Glomerular endothelial cell (primary cell): ENCODE measurements at regions not wholly inside any gene's neighbourhood (a gene's known extent, or its start where the extent isn't known, plus 50 kb on each side); places are given as distances from the start of the nearest gene placed in this dataset.
"Not testable (repeated sequence)": the region's sequence is repeated elsewhere in the genome, so short reads cannot be mapped to it uniquely, and the experiment has no call there.

Source experiments
- DNase-seq: peaks from one replicate; pipeline ENCODE4 v3.0.0-alpha.2; 2011; ENCODE audit warnings: low read depth, low spot score; ENCODE audit errors: extremely low read depth

DNA sequence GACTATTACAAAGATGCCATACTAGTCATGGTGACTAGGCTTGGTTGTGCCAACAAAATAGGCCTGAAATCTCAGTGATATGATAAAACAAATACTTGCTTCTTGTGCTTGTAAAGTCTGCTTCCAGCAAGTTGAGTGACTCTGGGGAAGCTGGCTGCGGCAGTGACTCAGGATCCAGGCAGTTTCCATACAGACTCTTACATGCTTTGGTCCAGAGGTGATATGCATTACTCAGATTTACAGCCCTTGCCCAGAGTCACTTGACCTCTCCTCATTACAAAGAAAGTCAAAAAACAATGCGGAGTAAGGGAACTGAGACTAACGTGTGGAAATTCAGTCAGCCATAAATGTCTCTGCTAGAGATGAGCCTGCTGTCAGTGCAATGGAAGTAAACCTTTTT, 387.5 kb downstream of the KCNA4 start:
- no peak for DNase-seq

DNA sequence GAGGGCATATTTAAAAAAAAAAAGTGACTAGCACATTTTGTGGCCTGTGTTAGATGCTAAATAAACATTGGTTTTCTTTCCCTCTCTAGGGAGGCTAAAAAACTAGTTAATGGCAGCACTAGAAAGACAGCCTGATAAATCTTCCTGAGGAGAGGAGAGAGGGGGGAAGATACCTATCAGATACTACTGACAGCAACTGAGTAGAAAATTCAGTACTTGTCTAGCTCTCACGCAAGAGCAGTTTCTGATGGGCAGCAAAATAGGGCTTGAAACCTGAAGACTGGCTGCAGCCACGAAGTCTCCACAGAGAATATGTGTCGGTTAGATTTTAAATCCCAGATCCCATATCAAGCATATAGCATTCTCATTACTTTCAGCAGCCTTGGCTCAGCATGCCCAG, 388.2 kb downstream of the KCNA4 start:
- no peak for DNase-seq

DNA sequence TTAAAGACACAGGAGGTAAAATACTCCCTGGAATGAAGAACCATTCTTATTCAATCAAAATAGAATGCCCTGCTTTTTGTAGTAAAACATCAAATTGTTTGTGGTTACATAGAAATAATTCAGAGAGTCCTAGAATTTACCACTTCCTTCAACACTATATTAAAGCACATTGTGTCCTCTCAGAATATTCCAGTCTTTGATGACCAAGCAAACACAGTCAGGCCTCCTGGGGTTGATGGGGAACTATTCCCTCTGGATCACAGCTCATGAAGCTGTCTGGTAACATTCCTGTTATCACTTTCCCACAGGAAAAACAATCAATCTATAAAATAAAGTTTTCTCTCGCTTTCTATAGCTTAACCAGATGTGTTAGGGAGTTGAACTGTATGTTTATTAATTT, 389.3 kb downstream of the KCNA4 start:
- no peak for DNase-seq

DNA sequence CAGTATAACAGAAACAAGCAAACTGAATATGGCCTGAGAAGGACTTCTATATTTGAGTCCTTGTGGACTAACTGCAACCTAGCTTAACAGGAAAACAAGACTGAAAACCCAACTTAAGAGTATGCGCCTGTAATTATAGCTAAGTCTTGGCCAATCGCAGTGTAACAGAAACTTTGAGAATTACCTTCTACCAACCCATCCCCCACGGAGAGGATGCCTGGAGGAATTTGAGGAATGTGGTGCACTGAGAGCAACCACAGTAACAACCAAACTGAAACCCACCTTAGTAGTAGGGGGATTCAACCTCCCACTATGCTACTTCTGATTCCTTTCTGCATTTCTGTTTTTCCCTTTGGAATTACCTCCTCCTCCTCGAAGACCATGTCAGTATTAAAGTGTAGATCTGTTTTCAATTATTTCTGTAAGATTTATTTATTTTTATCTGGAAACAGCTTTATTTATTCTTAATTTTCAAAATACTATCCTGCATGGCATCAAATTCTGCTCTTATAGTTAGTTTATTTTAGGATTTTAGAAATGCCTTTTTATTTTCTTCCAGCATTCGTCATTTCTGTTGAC, 393.6 kb downstream of the KCNA4 start:
- no peak for DNase-seq

DNA sequence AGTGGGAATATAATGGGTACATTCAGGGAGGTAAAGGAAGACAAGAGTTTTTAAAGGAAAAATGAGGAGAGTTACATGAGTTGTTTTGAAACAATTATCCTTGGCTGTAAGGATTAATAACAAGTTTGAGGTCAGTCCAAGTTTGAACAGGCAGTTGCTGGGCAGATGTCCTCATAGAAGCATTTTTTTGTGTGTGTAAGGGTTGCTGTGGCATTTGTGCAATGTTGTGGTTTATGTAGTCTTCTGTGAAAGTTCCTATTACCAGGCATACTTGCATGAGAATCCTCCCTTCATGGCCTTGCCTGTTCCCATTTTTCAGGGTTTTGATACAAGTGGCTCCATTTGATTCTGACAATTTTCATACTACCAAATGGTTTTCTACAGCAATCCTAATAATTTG, 400.2 kb downstream of the KCNA4 start:
- no peak for DNase-seq

DNA sequence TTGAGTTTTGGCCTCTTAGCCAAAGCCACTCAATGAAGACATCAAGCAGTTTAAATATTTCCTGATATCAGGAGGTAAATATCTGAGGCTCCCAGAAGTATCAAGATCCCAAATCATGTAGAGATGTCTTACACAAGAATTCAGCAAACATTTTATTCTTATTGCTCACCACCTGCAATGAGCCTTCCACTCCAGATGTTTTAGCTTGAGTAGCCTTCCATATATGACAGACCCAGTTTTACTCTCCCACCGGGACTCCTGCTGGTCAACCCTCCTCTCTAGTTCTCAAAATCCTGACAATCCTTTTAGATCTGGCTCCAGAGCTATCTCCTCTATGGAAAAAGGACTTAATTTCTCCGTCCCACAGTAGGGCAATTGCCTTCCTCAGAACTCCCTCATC, 404.4 kb downstream of the KCNA4 start:
- no peak for DNase-seq

DNA sequence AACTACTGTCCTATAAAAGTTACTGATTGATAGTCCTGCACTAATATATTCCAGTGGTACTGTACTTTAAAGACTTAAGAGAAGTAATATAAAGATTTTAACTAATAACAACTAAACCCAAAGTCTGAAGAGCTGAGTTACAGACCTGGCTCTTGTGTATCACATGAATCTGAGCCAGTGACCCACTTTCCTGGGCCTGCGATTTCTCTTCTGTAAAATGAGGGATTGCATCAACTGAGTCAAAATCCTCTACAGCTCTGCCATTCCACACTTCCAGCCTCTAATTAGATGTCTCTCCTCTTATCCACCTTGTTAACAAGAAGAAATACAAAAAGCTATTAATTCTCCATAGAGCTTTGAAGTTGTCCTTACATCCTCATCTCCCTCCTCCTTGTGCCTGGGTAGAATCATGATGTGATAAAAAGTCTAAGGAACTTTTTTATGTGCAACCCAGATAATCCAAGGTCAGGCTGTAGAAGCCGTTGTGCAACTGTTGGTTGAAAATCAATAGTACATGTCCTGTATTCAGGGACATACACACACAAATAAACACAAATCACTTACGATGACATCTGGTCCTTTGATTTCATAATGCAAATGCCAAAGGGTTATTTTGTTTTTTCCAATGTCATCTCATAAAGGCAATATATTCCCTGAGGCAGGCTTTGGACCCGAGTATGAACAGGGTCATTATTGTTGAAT, 410.3 kb downstream of the KCNA4 start:
- DNase-seq = no peak

DNA sequence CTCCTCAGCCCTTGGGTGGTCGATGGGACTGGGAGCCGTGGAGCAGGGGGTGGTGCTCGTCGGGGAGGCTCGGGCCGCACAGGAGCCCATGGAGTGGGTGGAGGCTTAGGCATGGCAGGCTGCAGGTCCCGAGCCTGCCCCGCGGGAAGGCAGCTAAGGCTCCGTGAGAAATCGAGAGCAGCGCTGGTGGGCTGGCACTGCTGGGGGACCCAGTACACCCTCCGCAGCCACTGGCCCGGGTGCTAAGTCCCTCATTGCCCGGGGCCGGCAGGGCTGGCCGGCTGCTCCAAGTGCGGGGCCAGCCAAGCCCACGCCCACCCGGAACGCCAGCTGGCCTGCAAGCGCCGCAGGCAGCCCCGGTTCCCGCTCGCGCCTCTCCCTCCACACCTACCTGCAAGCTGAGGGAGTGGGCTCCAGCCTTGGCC, 416.7 kb downstream of the KCNA4 start:
- not testable (repeated sequence) for DNase-seq

DNA sequence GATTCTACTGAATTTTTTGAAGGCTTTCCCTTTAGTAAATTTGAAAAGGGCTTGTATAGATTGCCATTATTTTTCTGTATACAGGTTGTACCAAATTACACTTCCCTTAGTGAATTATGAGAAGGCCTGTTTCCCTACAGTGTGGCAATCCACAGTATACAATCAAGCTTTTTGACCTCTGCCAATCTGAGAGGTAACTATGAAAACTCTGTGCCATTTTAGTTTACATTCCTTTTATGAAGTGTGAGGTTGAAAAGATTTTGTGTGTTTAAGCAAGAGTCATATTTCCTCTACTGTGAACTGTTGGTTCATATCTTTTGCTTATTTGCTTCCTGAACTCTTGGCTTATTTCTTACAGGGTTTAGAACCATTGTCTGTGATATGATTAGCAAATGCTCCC, 432.5 kb downstream of the KCNA4 start:
- no peak for DNase-seq

DNA sequence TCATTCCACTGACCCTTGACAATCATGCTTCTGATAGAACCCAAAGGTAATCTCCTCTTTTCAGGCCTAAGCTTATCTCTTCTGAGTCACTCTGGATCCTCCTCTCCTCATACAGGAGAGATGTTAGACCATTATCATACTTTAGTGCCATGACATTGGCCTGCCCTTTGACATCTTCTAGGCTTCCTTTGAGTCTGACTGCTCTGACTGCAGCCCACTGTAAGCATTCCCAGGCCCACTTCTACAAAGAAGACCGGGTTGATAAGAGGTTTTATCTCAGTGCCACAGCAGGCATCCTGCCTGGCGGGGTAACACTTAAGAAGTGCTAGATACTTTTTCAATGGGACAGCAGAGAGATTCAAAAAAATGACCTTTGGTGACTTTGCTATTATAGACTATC, 438.0 kb downstream of the KCNA4 start:
- DNase-seq = no peak

DNA sequence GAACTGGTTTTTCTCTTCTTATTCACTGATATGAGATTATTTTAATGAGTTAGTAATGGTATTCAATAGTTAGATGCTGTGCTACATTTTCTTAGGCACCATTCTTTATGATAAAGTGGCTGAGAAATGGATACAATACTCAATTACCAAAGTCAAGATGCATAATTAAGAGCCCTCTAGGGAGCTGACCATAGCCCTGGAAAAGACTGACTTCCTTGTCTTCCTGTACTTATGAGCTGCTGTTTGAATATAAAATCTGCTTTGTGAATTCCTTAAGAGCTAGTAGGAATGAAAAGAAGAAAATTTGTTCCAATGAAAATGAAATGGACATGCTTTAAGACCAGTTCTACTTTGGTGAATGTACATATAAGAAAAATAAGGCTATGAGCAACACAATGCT, 452.3 kb downstream of the KCNA4 start:
- no peak for DNase-seq

DNA sequence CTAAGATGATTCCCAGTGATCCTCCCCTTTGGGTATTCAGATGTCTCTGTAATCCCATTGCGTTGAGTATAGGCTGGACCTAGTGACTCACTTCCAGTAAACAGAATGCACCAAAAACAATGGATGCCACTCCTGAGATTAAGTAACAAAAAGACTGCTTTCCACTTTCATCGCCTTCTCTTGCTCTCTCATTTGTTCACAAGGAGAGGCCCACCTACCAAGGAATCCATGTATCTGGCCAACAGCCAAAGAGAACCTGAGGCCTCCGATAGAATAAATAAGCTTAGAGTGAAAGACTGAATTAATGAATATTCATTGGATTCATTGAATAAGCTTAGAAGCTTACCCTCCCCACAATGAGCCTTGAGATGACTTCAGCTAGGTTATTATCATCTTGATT, 454.6 kb downstream of the KCNA4 start:
- DNase-seq = no peak

DNA sequence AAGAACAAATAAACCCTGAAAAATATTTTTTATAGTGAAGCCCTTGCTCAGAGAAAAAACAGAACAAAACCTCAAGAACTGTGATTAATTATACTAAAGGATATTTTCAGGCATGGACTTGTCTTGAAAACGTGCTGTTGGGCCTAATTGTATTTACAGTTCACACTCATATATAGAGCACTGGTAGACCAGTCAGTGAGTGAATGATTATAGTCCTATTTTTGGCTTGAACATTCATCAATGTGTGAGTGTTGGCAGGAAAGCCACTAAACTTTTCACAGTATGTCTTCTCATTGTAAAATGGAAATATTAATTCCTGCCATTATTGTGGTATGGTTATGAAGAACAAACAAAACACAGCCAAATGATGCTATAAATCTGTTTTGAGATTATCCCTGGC, 462.8 kb downstream of the KCNA4 start:
- DNase-seq = no peak

DNA sequence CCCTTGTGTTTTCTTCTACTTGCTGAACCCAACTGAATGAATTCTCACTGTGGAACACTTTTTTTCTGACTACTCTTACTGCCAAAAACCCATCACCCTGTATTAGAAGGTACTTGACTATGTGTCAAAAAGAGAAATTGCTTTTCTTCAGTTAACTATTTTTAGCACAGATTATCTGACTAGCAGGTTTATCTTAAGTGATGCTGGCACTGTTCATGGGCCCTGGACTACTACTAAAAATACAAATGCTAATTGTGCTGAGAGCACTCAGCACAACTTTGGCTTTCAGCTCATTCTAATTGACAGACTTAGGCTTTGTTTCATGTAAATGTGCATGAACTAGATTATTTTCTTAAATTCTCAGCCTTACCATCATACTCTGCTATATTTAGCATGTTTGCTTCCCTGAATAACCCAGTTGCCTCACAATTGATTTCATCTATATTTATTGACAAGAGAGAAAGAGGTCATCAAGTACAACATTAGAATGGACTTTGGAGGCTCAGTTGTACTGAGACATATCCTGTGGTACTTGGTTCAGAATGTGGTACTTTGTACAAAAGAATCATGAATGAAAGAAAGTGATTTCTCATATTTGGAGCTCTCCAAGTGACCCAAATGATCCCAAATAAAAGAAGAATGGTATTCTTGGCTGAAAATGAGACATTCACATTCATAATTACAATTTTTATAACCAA, 478.3 kb downstream of the KCNA4 start:
- DNase-seq = no peak

DNA sequence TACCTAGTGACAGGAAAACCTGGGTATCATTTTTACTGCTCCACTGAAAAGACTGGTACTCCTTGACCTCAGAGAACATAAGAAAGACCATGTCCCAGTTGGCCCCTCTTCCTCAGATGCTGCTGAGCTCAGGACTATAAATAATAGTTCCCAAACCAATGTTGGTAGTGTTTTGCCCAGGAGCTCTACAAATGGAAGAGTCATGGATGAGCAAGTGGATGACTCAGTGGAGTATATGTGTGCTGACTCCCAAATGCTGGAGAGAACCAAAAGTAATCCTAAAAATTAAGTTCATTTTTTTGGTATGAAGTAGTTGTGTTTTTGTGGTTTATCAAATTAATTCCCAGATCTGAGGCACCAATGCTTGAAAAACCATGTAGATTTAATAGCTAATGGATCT, 482.0 kb downstream of the KCNA4 start:
- DNase-seq = no peak

DNA sequence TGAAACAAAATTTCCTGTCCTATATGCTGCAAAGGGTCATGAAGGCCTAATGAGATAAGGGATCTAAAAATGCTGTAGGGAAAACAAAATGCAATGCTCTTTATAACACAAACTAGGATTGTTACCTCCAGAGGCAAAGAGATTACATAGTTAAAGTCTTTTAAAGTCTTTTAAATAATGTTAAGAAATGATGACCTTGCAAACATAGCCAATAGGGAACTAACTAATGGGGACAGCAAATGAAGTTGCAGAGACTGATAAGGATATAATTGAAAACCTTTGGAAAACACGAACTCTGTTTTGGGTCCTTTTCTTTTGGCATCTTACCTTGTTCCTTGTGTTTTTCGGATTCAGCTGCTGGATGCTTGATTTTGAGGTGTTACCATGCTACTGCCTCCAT, 485.9 kb downstream of the KCNA4 start:
- DNase-seq = no peak

DNA sequence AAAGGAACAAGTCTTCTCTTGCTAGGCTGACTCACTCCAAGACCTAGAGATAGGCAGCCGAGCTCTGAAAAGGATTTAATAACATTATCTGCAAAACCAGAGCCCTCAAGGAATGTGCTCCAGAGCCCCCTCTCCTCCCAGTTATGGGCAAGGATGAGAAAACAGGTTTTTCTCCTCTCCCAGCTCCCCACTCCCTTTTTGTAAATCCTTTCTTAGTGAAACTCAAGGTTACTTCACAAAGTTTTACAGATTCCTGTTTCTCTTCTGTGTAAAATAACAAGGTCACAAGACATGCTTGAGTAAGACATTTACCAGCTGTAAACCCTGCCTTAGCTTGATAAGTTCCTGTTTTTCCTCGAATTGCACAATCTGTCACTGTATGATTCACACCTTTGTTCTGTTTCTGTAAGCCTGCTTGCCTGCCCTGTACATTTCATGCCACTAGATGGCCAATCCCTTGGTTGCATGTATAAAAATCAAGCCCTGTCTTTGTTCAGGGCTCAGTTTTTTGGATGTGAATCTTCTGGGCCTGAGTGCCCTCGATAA, 489.4 kb downstream of the KCNA4 start:
- DNase-seq = peak; percentile 92

DNA sequence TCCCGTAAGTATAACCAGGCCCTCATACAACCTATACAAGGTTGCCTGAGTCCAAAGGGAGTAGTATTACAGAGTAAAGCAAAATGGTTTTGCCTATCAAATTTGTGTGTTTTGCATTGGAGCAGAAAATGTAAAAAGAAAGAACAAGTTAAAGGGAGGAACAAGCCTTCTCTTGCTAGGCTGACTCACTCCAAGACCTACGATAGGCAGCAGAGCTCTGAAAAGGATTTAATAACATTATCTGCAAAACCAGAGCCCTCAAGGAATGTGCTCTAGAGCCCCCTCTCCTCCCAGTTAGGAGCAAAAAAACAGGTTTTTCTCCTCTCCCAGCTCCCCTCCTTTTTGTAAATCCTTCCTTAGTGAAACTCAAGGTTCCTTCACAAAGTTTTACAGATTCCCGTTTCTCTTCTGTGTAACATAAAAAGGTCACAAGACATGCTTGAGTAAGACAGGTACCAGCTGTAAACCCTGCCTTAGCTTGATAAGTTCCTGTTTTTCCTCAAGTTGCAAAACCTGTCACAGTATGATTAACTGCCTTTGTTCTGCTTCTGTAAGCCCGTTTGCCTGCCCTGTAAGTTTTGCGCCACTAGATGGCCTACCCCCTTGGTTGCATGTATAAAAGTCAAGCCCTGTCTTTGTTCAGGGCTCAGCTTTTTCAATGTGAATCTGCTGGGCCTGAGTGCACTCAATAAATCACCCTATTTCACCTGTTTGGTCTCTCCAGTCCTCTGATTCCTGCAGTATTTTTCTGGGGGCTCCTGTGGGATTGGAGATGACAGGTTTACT, 498.2 kb downstream of the KCNA4 start:
- no peak for DNase-seq

DNA sequence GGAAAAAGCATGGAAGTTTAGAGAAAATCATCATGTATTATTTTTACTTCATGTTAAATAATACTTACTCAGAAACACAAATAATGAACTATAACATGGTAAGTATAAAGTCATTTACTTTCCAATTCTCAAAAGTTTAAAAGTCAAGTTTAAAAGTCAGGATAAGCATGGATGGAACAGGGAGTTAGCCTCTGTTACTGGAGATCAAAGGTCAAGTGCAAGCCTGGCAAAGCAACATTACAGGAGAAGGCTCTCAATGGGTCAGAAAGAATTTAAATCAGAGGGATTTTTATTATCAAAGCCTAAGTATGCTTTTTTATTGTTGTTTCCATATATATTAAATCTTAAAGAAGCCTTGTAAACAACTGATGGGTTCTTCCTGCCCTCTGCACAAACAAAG, 505.4 kb downstream of the KCNA4 start:
- no peak for DNase-seq

DNA sequence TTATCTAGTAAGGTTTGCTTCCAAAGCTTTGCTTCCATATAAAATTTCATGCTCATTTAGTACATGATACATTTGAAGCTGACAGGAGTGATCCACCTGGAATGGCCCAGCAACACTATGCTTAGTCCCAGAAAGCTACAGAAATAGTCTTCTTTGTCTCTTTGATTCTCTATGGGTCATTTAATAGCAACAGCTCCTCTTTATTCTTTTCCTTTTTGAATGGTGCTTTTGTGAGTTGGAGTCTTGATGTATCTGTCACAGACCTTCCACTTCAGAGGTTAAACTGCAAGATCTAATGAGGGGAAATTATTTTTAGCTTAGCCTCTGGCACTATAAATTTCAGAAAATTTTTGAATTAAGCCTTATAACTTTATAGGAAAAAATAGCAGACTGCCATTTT, 509.5 kb downstream of the KCNA4 start:
- no peak for DNase-seq

DNA sequence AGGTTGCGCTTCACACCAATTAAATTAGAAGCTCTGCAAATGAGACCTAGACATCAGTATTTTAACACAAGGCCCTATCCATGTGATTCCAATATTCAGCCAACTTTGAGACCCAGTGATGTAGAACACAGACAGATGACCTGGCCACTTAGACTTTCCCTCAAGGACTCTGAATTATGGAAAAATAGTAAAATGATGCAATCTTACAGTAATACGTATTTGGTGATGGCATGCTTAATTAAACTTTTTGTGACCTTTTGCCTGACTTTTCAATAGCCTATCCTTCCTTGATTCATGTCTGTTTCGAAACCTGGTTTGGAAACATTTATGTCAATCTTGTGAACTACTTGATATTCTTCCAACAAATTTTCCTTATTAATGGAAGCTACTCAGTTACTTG, 521.2 kb downstream of the KCNA4 start:
- no peak for DNase-seq
